A673 (cell line): ENCODE measurements at regions not wholly inside any gene's neighbourhood (a gene's known extent, or its start where the extent isn't known, plus 50 kb on each side); places are given as distances from the start of the nearest gene placed in this dataset.

Source experiments
- CTCF ChIP-seq: fragments of 300-800, 200-600 bp; sonication (generic); conservative IDR thresholded peaks from 2 replicates; pipeline ENCODE4 v1.5.1; 2017; ENCODE audit warnings: low read depth, mild to moderate bottlenecking, antibody characterized with exemption, low read length, moderate library complexity, mixed read lengths
- EZH2 ChIP-seq: fragments of 200-600 bp; sonication (generic); IDR thresholded peaks from 2 replicates; pipeline ENCODE4 v1.6.1; 2017; ENCODE audit warnings: borderline replicate concordance, low read depth, mild to moderate bottlenecking, mixed read lengths, antibody characterized with exemption, low read length; ENCODE audit not compliant: poor library complexity, severe bottlenecking

- no peak for TF ChIP-seq CTCF
- TF ChIP-seq EZH2: no peak
These were observed 512.9 kb downstream of the PYDC2 start for GRCh38 chr3:191973820-191974219.
